ENCODE measurements at regions not wholly inside any gene's neighbourhood (a gene's known extent, or its start where the extent isn't known, plus 50 kb on each side); places are given as distances from the start of the nearest gene placed in this dataset.
"Not testable (repeated sequence)": the region's sequence is repeated elsewhere in the genome, so short reads cannot be mapped to it uniquely, and the experiment has no call there.

- not testable (repeated sequence) for TF ChIP-seq TAF1 (IDR thresholded peaks at IDR 0.05; ENCODE audit: borderline replicate concordance, low read depth, low read length); POLR2A (IDR thresholded peaks at IDR 0.05; ENCODE audit: low read depth, low read length)
Observed at GRCh38 chr6:81514195-81514594, 238.3 kb downstream of the TENT5A start.
